Glomerular endothelial cell (primary cell): ENCODE measurements at regions not wholly inside any gene's neighbourhood (a gene's known extent, or its start where the extent isn't known, plus 50 kb on each side); places are given as distances from the start of the nearest gene placed in this dataset.
"Not testable (repeated sequence)": the region's sequence is repeated elsewhere in the genome, so short reads cannot be mapped to it uniquely, and the experiment has no call there.

Experiments
- DNase-seq: peaks from one replicate; pipeline ENCODE4 v3.0.0-alpha.2; 2011; ENCODE audit warnings: low read depth, low spot score; ENCODE audit errors: extremely low read depth

GRCh38 chr2:220569112-220569897, 941.9 kb downstream of the SLC4A3 start:
- no peak for DNase-seq

- DNase-seq: no peak
Observed at GRCh38 chr2:220572385-220572784, 945.0 kb downstream of the SLC4A3 start.

GRCh38 chr2:220574038-220574437, 946.6 kb downstream of the SLC4A3 start:
- DNase-seq: no peak

- no peak for DNase-seq
Observed at GRCh38 chr2:220575963-220576362, 948.5 kb downstream of the SLC4A3 start.

- DNase-seq: no peak
Observed at GRCh38 chr2:220579452-220579851, 952.0 kb downstream of the SLC4A3 start.

- DNase-seq: no peak
Observed at GRCh38 chr2:220580113-220580512, 952.7 kb downstream of the SLC4A3 start.

- no peak for DNase-seq
Observed at GRCh38 chr2:220583725-220584124, 956.3 kb downstream of the SLC4A3 start.

GRCh38 chr2:220585241-220585640, 957.8 kb downstream of the SLC4A3 start:
- no peak for DNase-seq

- no peak for DNase-seq
Observed at GRCh38 chr2:220586980-220587530, 959.6 kb downstream of the SLC4A3 start.

- DNase-seq: no peak
Observed at GRCh38 chr2:220588148-220588547, 960.7 kb downstream of the SLC4A3 start.

GRCh38 chr2:220590476-220590875, 963.0 kb downstream of the SLC4A3 start:
- no peak for DNase-seq

- DNase-seq: no peak
Observed at GRCh38 chr2:220593526-220593925, 966.1 kb downstream of the SLC4A3 start.

- no peak for DNase-seq
Observed at GRCh38 chr2:220601674-220602073, 970.4 kb downstream of the EPHA4 start.

- DNase-seq: not testable (repeated sequence)
Observed at GRCh38 chr2:220613004-220613403, 959.1 kb downstream of the EPHA4 start.

- DNase-seq: no peak
Observed at GRCh38 chr2:220614064-220614463, 958.0 kb downstream of the EPHA4 start.

- DNase-seq: no peak
Observed at GRCh38 chr2:220619525-220620220, 952.4 kb downstream of the EPHA4 start.

- DNase-seq: no peak
Observed at GRCh38 chr2:220626603-220627002, 945.5 kb downstream of the EPHA4 start.

GRCh38 chr2:220628252-220628651, 943.9 kb downstream of the EPHA4 start:
- no peak for DNase-seq

- DNase-seq: no peak
Observed at GRCh38 chr2:220641137-220641536, 931.0 kb downstream of the EPHA4 start.

- DNase-seq: no peak
Observed at GRCh38 chr2:220646424-220646823, 925.7 kb downstream of the EPHA4 start.

- no peak for DNase-seq
Observed at GRCh38 chr2:220648628-220649027, 923.5 kb downstream of the EPHA4 start.

GRCh38 chr2:220653776-220654175, 918.3 kb downstream of the EPHA4 start:
- no peak for DNase-seq
